ENCODE measurements at regions not wholly inside any gene's neighbourhood (a gene's known extent, or its start where the extent isn't known, plus 50 kb on each side); places are given as distances from the start of the nearest gene placed in this dataset.
A peak's percentile ranks its signal among the peaks of the same experiment; 100 is the strongest.

GRCh38 chr6:22621701-22622100 is 52.3 kb downstream of the HDGFL1 start:
- no peak for DNase-seq

- peak; percentile 40 for DNase-seq
Observed at GRCh38 chr6:22622351-22622750, 53.0 kb downstream of the HDGFL1 start.

GRCh38 chr6:22622813-22623212 is 53.4 kb downstream of the HDGFL1 start:
- no peak for DNase-seq

GRCh38 chr6:22627644-22628043 is 58.3 kb downstream of the HDGFL1 start:
- DNase-seq: no peak

- no peak for DNase-seq
Observed at GRCh38 chr6:22631091-22631490, 61.7 kb downstream of the HDGFL1 start.

GRCh38 chr6:22632581-22633145 is 63.3 kb downstream of the HDGFL1 start:
- no peak for DNase-seq

- DNase-seq: no peak
Observed at GRCh38 chr6:22636452-22636851, 67.1 kb downstream of the HDGFL1 start.

GRCh38 chr6:22637782-22638181 is 68.4 kb downstream of the HDGFL1 start:
- no peak for DNase-seq

- no peak for DNase-seq
Observed at GRCh38 chr6:22638320-22638719, 69.0 kb downstream of the HDGFL1 start.

- peak; percentile 85 for DNase-seq
Observed at GRCh38 chr6:22642254-22642653, 72.9 kb downstream of the HDGFL1 start.

- DNase-seq: no peak
Observed at GRCh38 chr6:22643780-22644179, 74.4 kb downstream of the HDGFL1 start.

GRCh38 chr6:22647719-22648118 is 78.4 kb downstream of the HDGFL1 start:
- no peak for DNase-seq

GRCh38 chr6:22651731-22652130 is 82.4 kb downstream of the HDGFL1 start:
- DNase-seq: no peak

- no peak for DNase-seq
Observed at GRCh38 chr6:22653980-22654610, 84.7 kb downstream of the HDGFL1 start.

GRCh38 chr6:22656706-22657351 is 87.5 kb downstream of the HDGFL1 start:
- DNase-seq: no peak

GRCh38 chr6:22657352-22657980 is 88.1 kb downstream of the HDGFL1 start:
- DNase-seq: no peak

GRCh38 chr6:22658183-22658582 is 88.8 kb downstream of the HDGFL1 start:
- DNase-seq: no peak

GRCh38 chr6:22658934-22659333 is 89.6 kb downstream of the HDGFL1 start:
- no peak for DNase-seq

- no peak for DNase-seq
Observed at GRCh38 chr6:22664968-22665367, 95.6 kb downstream of the HDGFL1 start.

- DNase-seq: no peak
Observed at GRCh38 chr6:22666021-22666420, 96.7 kb downstream of the HDGFL1 start.

GRCh38 chr6:22666586-22666985 is 97.2 kb downstream of the HDGFL1 start:
- peak; percentile 49 for DNase-seq

GRCh38 chr6:22667855-22668254 is 98.5 kb downstream of the HDGFL1 start:
- DNase-seq: no peak

- DNase-seq: no peak
Observed at GRCh38 chr6:22668307-22668706, 98.9 kb downstream of the HDGFL1 start.

GRCh38 chr6:22668717-22669116 is 99.4 kb downstream of the HDGFL1 start:
- no peak for DNase-seq
